Ammon's horn (tissue), 1 donor: ENCODE measurements at regions not wholly inside any gene's neighbourhood (a gene's known extent, or its start where the extent isn't known, plus 50 kb on each side); places are given as distances from the start of the nearest gene placed in this dataset.
A peak's percentile ranks its signal among the peaks of the same experiment; 100 is the strongest.

Source experiments
- DNase-seq: peaks from one replicate; pipeline ENCODE4 v3.0.0-alpha.2; 2016; ENCODE audit warnings: low spot score

DNA sequence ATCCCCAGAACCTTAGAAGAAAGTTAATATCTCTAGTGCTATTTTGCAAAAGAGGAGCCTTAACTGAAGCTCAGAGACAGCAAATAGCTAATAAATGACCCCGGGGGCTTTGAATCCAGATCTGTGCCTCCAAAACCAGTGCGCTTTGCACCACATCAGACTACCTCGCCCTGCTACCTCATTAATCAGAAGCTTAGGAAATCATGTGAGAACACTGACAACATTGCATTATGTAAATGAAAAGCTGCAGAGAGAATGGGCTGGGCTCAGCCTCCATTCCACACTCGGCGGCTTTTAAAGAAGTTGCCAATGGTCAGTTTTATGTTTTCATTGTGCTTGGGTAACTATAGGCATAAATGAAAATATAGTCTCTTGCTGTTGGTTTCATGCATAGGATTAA is 54.0 kb upstream of the STMND1 start:
- DNase-seq = no peak

DNA sequence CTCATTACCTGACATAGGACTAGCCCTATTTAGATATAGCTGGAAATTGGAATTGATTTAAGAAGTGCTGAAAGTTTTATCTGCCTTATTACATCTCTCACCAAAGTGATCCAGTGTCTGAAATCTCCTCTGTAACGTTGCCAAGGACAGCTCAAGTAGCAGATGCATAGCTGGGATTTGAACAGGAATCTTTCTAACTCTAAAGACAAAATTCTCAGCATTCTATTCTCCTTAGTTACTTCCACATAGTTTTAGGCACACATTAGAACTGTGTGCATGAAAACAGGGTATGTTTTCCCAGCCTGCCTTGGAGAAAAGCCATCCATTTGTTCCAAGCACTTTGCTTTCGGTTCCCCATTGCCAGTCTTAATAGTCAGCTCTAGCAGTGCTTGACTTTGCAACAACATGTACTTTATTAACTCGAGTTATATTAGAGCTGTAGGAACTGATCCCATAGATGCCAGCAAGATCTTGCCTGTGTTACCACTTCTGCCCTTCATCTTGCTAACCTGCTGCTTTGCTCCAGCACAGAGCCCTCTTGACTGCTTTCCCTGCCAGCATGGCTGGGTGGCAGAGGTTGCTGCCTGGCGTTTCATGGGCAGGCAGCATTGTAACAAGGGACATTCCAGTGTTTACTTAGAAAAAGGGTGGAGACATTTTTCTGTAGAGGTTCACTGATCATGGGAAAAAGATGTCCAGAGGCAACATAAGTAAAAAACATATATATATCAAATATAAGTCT is 56.1 kb upstream of the STMND1 start:
- peak; percentile 46 for DNase-seq

DNA sequence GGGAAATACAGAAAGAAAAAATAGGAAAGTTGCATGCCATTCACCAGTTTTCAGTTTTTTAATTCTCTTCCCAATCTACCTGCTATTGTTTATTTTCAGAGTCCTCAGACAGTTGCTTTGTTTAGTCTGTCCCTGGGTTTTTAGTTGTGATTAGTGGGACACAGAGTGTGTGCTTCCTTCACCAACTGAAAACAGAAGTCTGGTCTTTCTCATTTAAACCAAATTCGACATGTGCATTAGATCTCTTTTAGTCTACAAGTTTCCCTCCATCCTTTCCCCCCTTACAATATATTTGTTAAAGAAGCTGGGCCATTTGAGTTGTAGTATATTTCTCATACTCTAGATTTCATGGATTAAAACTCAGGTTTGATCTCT is 58.7 kb upstream of the STMND1 start:
- DNase-seq = no peak

DNA sequence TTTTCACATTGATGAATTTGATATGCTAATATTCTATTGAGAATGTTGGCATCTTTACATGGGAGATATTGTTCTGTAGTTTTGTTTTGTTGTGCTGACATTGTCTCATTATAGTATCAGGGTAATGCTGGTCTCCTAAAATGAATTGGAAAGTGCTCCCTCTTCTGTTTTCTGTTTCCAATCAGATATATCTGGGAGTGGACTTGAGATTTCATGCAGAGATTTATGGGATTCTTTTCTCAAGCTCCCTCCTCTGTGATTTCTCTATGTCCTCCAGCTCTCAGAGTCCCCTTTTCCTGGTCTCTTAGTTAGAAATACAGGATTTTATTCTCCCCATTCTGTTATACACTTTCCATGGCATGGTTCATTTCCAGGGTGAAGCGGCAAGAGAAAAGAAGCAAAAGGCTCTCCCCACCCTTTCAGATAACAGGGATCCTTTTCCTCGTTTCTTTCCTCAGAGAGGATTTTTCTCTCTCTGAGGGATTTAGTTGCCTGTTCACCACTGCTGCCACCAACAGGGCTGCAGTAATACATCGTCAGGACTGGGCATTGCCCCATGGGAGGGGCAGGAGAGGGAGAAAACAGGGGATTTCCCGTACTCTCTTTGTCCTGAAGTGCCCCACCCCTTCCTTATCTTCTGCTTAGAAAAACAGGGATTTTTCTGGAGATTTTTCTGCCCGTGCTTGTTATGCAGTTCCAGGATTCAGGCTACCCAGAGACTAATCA is 59.3 kb upstream of the STMND1 start:
- DNase-seq = peak; percentile 83

DNA sequence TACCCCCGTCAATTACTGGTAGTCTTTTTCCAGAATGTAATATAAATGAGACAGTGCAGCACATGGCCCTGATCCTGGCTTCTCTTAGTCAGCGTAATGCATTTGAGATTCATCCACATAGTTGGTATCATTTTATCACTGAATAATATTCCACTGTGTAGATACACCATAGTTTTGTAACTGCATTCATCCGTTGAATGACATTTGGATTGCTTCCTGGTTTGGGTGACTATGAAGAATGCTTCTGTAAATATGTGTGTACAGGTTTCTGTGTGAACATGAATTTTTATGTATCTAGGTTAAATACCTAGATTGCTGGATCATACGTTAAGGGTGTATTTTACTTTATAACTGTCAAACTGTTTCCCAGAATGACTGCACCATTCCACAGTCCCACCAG is 62.6 kb upstream of the STMND1 start:
- DNase-seq = no peak

DNA sequence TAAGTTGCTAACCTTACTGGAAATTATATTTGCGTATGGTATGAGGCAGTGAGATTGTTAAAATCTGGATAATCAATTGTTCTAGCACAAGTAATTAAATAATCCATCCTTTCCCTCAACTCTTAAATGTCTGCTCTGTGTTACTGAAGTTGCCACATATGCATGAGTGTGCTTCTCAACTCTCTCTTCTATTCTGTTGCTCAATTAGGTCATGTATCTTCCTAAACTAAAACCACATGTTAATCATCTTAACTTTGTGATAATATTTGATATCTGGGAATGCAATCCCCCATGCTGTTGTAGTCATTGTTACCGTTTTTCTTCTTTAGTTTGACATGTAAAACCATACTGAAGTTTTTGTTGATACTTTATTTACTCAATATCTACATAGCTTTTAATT is 63.5 kb upstream of the STMND1 start:
- no peak for DNase-seq

DNA sequence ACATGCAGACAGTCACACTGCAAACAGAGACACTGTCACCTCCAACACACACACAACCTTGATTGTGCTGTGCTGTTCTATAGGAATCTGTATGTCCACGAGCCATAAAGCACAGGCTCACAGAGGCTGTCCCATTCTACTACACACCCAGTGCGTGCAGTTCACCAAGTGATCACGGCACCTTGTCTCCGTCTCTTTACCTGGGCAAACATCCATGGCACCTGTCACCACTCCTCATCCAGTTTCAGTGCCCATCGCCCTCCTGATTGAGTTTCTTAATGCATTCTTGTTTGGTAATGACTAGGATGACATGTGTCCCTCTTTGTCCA is 65.8 kb upstream of the STMND1 start:
- DNase-seq = no peak

DNA sequence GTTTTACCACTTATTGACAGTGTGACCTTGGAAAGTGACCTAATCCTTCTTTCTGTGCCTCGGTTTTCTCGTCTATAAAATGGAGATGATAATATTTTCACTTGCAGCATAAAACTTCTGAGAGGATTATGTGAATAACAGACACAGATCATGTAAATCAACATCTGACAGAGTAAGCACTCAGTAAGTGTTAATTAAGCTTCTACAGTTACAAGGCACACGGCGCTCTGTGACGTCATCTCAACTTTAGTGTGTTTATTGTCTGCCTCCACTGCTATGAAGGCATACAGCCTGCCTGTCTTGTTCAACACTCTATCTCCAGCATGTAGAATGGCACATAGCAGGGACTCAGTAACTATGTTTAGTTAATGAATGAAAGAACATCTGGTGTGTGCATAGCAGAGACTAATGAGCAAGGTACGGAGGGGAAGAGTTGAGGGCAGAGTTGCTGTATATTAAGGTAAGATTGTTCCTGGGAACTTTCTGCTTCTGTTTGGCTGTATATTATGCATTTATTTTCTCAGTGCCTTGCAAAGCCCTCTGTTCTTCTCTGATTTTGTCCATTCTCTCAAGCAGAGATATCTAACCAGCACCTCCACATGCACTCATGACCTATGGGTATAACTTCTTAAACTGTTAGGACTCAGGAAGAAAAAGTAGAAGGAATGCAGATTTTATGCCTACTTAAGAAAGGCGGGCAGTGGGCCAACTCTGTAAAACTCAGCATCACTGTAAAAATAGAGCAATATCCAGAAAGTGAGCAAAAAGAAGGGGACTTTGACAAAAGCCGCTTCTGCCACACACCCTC is 66.4 kb upstream of the STMND1 start:
- DNase-seq = no peak

DNA sequence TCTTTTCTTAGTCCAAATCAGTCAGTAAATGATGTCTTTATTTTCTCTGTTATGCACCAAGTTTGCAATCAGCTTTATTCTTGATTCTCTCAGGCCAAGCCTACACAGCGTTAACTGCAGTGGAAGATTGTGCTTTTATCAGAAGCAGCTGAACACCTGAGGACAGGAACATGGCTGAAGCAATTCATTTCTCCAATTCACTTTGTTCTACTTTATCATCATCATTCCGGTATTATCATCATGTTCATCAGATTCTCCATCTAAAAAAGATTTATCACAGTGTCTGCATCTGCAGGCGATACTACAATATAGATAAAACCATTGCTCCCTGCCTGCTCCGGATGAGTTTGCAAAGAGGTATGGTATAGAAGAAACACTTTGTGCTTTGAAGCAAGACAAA is 68.1 kb upstream of the STMND1 start:
- DNase-seq = no peak

DNA sequence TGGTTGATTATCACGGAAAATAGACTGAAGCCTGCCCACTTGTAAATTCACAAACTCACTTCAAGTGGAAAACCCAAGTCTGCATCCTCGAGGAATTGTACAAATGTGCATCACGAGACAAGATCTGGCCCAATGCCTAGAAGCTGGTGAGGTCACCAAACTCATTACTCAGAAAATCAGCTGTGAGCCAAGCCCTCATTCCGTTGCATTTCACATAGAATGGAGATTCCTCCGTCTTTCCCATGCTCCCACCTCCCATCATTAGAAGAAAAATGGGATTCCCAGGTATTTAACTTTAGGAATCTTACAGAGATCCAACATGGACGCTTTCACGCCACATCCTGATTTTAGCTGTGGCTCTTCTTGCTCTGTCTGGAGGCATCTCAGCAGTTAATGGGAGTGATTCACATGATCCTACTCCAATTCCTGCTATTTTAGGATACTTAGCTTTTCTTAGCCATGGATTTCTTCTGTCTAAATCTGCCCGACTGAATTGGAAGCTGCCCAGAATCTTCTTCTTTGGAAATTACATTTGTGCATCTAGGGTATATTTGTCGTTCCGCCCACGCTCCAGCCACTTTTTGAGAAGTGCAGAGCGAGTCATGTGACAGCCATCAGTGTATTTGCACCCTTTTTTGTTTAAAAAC is 68.7 kb upstream of the STMND1 start:
- DNase-seq = peak; percentile 73

DNA sequence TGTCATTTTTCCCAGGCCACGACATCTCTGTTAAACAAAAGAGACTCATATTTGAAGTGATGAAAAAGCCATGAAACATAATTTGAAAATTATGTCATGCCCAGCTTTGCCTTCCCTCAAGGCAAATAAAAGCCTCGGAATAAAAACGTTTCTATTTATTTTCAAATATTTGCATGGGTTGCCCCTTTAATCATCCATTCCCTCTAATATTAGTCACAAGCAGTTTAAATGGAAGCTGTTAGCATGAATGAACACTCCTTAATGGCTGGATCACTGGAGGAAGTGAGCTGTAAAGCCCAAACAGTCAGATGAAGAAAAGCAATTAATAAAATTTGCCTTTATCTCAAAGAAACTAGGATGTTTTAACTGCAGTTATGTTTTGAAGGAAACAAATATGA is 69.3 kb upstream of the STMND1 start:
- DNase-seq = no peak

DNA sequence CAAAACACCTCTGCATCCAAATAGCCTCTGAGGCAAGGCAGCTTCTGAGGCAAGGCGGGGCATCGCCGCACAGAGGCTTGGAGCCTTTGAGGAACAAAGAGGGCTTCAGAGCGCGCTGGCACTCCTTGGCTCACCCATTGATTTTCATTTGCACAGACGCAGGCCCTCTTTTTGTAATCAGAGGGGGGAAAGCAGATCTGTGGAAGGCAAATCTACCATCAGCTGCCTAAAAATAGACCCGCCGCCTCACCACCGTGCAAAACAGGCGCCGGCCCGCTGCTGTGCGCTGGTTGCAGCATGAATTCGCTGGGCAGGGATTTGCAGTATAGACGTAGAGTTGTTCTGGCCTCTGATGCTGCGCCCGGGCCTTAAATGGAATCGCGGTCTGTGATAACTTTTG is 69.9 kb upstream of the STMND1 start:
- DNase-seq = peak; percentile 81

DNA sequence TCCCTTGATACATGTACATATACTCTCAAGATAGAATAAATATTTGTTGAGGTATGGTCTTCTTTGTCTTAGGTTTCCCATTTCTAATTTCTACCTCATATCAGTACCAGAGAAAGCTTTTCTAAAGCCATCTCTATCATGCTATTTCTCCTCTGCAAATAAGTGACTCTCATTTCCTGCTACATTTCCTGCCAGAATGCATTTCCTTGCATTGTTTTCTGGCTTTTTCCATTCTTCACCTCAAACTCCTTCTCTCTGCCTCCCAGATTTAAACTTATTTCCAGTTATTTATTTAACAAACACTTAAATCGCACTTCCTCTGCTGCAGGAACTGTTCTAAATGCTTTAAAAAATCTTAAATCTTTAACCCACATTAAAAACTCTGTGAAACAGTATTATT is 74.4 kb upstream of the STMND1 start:
- no peak for DNase-seq

DNA sequence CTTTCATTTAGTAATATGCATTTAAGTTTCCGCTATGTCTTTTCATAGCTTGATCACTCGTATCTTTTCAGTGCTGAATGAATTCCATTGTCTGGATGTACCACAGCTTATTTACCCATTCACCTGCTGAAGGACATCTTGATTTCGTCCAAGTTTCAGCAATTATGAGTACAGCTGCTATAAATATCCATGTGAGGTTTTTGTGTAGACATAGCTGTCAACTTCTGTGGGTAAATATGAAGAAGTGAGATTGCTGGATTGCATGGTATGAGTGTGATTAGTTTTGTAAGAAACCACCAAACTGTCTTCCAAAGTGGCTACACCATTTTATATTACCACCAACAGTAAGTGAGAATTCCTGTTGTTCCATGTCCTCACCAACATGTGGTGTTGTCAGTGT is 79.2 kb upstream of the STMND1 start:
- DNase-seq = no peak

DNA sequence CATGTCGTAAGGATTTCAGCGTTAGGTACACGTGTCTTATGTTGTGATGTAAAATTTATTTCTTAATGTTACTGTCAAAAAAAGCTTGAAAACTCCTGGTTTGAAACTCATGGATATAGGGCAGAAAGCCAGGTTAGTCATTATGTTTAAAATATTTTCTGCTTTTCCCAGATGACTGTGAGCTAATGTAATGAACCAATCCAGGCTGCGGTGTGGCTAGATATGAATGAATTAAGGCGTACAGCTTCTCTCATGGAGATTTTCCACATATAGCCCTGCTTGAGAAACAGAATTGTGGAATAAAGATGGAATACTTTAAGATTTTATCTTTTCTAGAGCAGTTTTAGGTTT is 80.3 kb upstream of the STMND1 start:
- DNase-seq = no peak

DNA sequence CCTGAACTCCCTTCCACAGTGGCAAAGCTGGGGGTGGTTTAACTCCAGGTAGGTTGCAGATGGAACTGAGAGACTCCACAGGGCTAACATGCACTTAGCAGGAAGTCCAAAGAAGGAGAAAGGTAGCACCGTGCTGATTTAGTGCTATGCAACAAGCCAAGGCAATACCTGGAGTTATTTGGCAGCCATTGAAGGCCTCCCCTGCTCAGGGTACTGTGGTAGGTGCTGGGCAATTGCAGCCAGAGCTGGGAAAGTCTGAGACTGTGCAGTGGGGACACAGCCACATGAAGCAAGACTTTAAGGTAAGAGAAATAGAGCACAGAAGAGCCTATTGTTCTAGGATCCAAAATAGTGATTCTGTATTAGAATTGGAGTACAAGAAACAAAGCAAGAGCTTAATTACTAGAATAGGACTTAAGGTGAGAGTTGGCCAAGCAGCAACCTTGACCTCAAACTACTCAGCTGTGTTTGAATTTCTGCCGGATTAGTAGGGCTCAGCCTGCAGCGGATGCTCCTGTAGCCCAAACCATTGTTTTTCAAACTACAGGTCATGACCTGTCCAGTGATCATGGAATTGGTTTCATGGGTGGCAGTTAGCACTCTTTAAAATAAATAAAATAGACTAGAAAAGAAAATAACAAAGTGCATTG is 80.8 kb upstream of the STMND1 start:
- no peak for DNase-seq

DNA sequence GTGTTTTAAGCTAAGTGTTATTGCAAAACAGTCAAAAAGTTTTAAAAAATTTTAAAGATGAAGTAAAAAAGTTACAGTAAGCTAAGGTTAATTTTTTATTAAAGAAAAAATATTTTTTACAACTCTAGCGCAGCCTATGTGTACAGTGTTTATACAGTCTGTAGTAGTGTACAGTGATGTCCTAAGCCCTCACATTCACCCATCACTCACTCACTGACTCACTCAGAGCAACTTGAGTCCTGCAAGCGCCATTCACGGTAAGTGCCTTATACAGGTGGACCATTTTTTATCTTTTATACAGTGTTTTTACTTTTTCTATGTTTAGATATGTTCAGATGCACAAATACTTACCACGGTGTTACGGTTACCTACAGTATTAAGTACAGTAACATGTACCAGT is 83.4 kb upstream of the STMND1 start:
- DNase-seq = no peak

DNA sequence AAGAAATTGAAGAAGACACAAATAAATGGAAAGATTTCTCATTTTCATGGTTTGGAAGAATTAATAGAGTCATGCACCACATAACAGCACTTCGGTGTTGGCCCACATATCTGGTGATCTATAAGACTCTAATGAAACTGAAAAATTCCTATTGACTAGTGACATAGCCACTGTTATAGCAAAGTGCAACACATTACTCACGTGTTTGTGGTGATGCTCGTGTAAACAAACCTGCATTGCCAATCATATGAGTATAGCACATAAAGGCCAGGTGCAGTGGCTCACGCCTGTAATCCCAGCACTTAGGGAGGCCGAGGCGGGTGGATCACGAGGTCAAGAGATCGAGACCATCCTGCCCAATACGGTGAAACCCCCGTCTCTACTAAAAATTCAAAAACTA is 84.4 kb upstream of the STMND1 start:
- no peak for DNase-seq

DNA sequence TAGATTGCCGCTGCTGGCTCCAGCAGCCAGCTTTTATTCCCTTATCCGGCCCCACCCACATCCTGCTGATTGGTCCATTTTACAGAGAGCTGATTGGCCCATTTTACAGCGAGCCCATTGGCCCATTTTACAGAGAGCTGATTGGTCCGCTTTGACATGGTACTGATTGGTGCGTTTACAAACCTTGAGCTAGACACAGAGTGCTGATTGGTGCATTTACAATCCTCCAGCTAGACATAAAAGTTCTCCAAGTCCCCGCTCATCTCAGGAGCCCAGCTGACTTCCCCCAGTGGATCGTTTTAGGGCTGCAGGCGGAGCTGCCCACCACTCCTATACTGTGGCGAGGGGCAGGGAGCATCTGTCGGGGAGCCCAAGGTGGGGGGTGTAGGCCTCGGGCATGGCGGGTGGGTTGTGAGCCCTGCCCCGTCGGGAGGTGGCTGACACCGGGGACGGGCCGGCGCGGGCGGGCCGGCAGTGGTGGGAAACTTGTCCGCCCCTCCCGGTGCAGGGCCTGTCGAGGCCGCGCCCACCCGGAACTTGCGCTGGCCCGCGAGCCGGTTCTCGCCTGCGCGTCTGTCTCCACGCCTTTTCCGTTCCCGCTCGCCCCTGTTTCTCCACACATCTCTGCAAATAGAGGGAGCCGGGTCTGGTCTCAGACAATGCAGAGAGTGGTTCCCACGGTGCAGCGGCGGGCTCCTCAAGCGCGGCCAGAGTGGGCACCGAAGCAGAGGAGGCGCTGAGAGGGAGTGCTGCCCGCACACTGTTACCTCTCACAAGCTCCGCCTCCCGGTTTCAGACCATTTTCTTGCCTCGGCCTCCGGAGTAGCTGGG is 86.1 kb upstream of the STMND1 start:
- no peak for DNase-seq

DNA sequence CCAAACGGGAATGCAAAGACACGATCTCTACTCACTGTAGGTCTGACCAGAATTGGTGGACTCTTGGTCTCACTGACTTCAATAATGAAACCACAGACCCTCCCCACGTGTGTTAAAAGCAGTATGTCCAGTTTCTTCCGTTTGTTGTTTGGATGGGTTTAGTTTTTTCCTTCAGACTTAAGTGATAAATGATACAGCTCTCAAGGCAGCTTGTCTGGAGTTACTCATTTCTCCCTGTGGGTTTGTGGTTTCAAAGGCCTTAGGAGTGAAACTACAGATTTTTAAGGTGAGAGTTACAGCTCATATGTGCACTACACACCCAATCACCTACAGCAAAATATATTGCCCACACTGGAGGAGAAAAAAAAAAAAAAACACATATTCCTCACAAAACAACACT is 86.7 kb upstream of the STMND1 start:
- no peak for DNase-seq

DNA sequence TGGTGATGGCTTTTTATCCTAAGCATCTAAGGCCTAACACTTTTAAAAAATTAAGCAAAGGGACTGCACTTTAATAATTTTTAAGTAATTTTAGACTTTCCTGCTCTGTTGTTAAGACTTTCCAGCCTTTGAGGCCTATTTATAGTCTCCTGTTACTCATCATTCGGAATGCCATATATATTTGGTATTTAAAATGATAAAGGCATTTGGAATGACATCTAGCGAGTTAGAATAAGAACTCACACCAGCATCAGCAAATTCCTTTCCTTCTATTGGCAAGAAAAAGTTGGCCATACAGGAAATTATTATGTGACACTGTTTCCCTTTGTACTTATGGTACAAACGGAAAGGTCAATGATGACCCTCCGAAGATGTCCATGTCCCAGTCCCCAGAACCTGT is 88.1 kb upstream of the STMND1 start:
- DNase-seq = no peak
